HS-5 (cell line): ENCODE measurements at regions not wholly inside any gene's neighbourhood (a gene's known extent, or its start where the extent isn't known, plus 50 kb on each side); places are given as distances from the start of the nearest gene placed in this dataset.

Experiments used
- DNase-seq: peaks from one replicate; pipeline ENCODE4 v3.0.0-alpha.2; 2012; ENCODE audit warnings: low read depth

DNA sequence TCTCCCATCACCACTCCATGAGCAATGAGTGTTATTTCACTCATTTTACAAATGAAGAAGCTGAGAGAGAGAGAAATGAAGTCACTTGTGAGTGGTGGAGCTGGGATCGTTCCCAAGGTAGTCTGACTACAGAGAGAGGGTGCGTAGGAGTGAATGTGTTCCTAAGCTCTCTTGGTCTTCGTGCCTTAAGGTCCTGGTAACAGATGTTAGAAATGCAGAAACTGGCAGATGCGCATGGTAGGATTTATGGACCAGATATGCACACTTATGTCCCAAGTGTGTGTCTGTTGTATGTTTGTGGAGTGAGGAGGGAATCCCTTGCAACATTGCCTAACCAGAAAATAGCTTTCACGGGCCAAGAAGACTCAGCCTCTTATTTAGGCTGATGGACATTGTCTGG, 93.2 kb upstream of the ZNF469 start:
- no peak for DNase-seq

DNA sequence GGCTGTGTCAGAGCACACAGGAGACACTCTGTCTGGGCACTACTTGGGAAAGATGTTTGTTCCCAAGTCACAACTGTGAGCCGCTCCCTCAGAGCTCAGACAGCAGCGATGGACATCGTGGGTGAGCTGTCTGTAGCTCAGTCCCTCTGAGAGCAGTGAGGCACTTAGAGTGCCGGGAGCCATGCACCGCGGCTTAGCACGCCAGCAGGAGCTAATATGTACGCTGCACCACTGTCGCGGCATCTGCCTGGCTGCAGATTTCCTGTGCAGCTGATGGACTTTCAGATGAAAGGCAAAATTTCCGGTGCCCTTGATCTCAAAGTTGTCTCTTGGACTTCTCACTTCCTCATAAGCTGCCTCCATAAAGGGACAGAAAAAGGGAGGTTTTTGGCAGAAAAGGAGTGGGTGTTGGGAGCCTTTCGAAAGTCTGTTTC, 92.8 kb upstream of the ZNF469 start:
- no peak for DNase-seq

GRCh38 chr16:88290850-88291830, 91.6 kb upstream of the ZNF469 start:
- no peak for DNase-seq

- DNase-seq = no peak
Observed at GRCh38 chr16:88292007-88292970, 90.5 kb upstream of the ZNF469 start.

GRCh38 chr16:88293097-88293496, 89.7 kb upstream of the ZNF469 start:
- no peak for DNase-seq

GRCh38 chr16:88295671-88296436, 86.9 kb upstream of the ZNF469 start:
- DNase-seq = no peak

DNA sequence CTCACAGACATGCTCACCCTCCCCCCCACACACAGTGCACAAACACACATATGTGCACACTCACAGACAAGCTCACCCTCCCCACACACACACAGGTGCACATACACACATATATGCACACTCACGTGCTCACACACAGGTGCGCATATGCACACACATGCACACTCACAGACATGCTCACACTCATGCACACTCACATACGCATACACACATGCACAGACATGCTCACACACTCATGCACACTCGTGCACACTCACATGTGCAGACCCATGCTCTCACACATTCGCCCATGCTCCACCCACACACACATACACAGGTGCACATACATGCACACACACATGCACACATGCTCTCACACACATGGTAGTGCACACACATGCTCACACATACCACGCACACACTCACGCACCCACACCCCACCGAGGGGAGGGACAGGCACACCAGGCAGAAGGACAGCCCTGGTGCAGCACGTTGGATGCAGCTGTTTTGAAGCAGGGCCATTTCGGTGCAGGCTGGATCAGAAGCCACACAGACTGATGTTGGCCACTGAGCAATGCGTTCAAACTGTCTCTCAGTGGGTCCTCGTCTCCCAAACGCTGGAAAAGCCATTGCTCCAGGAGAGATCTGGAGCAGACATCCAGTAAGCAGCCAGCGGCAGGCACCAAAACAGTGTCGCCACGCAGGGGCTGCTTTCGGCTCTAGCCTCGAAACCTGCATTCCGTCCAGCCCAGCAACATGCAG, 86.2 kb upstream of the ZNF469 start:
- DNase-seq = no peak

GRCh38 chr16:88297178-88297720, 85.5 kb upstream of the ZNF469 start:
- DNase-seq = no peak

- DNase-seq = no peak
Observed at GRCh38 chr16:88298181-88298832, 84.5 kb upstream of the ZNF469 start.

GRCh38 chr16:88298833-88299745, 83.7 kb upstream of the ZNF469 start:
- no peak for DNase-seq

DNA sequence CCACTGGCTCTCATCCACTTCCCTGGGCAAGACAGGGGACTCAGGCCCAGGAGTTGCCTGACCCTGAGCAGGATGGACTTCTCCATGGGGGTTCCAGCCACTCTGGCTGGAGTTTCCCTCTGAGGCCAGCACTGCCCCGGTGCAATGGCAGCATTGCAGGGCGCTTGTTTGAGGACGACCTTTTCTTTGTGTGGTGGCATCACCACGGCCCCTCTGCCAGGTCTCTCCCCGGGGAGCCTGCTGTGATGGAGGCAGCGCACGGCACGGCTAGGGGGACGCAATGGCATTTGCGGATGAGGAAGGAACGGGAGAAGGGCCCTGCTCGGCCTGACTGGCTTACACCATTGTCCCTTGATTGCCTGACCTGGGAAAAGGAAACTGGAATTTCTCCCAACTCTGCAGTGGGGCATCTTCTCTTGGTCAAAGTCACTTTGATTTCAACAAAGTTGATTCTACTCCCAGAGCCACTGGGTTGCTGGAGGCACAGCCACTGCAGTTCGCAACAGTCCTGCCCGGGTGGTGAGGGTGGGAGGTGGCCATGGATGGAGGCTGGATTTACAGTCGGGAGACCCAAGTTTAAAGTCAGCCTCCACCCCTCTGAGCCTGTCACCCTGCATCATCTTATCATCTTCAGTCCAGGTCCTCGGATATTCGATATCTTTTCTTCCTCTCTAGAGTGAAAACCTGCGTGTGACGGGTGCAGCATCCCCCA, 82.9 kb upstream of the ZNF469 start:
- no peak for DNase-seq

GRCh38 chr16:88300463-88300835, 82.3 kb upstream of the ZNF469 start:
- DNase-seq = no peak

GRCh38 chr16:88301431-88301830, 81.3 kb upstream of the ZNF469 start:
- DNase-seq = no peak

DNA sequence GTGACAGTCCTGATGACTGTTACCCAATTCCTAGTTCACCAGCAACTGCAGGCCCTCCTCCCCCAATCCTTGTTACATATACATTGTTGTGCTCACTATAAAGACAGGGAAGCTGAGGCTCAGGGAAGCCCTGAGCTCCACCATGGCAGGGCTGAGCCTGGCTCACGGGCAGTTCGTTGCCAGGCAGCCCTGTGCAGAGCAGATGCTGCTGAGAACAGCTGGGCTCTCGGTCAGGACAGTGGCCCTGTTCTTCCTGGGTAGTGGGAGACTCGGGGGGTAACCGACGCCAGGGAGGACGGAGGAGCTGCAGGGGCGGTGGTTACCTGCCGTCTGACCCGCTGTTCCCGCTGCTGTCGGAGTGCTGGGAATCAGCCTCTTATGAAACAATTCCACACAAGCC, 80.9 kb upstream of the ZNF469 start:
- DNase-seq = no peak

GRCh38 chr16:88302666-88303065, 80.1 kb upstream of the ZNF469 start:
- DNase-seq = no peak

- DNase-seq = no peak
Observed at GRCh38 chr16:88303405-88303804, 79.4 kb upstream of the ZNF469 start.

DNA sequence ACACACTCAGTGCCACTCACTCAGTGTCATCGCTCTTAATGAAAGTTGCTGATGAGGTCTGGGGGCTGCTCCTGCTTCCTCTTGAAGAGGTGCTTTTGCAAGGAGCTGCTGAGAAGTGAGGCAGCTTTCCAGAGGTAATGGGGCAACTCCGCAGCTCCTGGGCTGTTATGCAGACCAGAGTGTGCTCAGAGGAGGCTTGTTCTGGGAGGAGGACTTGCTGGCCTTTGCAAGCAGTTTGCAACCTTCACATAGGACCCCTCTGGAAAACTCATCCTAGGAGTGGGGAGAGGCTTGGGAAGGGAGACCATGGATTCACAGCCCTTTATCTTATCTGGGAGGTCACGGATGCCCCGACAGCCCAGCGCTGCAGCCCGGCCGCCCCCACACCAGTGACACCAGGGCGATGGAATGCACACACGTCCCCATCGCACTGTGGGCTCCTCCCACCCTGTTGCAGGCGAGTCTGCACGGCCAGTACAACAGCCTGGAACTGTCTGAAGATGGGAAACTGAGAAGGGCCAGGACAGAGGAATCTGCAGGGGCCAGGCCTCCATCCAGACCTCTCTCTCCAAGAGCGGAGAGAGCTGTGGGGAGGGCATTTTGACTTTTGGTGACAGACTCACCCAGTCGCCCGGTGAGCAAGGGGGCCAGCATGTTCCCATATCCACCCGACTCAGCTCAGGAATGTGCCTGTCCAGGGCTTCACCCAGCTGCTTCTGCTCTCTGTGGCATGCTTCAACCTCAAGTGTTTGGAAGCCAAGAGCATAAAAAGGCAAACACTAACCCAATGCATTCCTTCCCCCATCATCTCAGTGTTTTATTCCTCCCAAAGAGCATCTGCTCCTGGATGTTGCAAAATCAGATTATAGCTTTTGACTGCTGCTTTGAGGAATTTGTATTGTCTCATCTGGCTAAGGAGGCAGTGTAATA, 78.6 kb upstream of the ZNF469 start:
- DNase-seq = peak; percentile 71

DNA sequence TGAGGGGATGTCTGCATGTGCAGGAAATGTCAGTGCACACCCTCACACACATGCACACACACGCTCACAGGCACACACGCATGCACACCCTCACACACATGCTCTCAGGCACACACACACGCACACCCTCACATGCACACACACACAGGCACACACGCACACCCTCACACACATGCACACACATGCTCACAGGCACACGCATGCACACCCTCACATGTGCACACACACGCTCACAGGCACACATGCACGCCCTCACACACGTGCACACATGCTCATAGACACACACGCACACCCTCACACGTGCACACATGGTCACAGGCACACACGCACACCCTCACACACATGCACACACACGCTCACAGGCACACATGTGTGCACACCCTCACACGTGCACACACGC, 77.6 kb upstream of the ZNF469 start:
- no peak for DNase-seq
